Mucosa of descending colon (tissue), 3 donors: ENCODE measurements at regions not wholly inside any gene's neighbourhood (a gene's known extent, or its start where the extent isn't known, plus 50 kb on each side); places are given as distances from the start of the nearest gene placed in this dataset.

Source experiments
- ATAC-seq: fragments of 200-7000 bp; cut with Tn5 transposase; one replicate; pipeline ENCODE4 v1.9.1; 2020; ENCODE audit warnings: mild to moderate bottlenecking, moderate library complexity
- DNase-seq, 3 donors: peaks; one replicate each; pipeline ENCODE4 v3.0.0-alpha.2; 2020
- H3K36me3 ChIP-seq: fragments of 200-600 bp; one replicate; pipeline ENCODE4 v1.8.0; 2021; ENCODE audit warnings: low read depth, mild to moderate bottlenecking
- H3K4me1 ChIP-seq: fragments of 200-600 bp; one replicate; pipeline ENCODE4 v1.8.0; 2021; ENCODE audit warnings: low read depth, mild to moderate bottlenecking
- H3K4me3 ChIP-seq: fragments of 200-600 bp; one replicate; pipeline ENCODE4 v1.8.0; 2021; ENCODE audit warnings: mild to moderate bottlenecking
- H3K9me3 ChIP-seq: fragments of 200-600 bp; one replicate; pipeline ENCODE4 v1.8.0; 2021; ENCODE audit warnings: mild to moderate bottlenecking
- intact Hi-C, 2 donors: fragments of 100-400 bp; cut with DNase I in 1 of 2; cut with micrococcal nuclease in 1 of 2; formaldehyde crosslinking; loops; one replicate each; pipeline versions ENCODE4 v1.11.0 to v1.11.1; 2022; cut with DNase I, micrococcal nuclease
- TF ChIP-seq, protein P1 (sequence below): fragments of 200-600 bp; IDR thresholded peaks from one replicate; pipeline ENCODE4 v1.8.0; 2022; ENCODE audit warnings: antibody characterized with exemption, mild to moderate bottlenecking
- donor health status: DM: no; HTN: no; CAD: no; lungs with moderate emphysema.
- donor health status: DM: no; HTN: no; CAD: no.
- donor health status: DM: no; HTN: yes; CAD: no.

DNA sequence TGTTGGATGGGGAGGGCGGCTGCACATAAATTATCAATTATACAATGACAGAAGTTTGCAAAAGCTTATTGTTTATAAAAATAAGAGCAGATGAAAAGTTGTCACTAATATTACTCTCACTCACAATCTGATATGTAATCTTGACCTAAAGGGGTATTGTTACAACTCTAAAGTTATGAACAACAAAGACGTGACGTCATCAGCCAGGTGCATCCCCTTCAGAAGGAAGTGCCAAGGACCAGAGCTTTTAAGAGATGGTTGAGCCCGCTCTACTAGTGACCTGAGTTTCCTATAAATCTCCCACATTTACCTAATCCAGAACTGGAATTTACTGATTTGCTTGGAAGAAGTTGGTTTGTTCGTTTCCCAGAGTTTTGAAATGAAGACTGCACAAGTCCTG is 247.7 kb upstream of the MGMT start:
- Histone ChIP-seq H3K4me1 (no peaks in the 10 kb centered on the region), H3K36me3 (no peaks in the 10 kb centered on the region), H3K4me3 (no peak overlapping the region), H3K9me3 (no peaks in the 10 kb centered on the region)
- no peak for ATAC-seq
- TF ChIP-seq, protein P1, sequence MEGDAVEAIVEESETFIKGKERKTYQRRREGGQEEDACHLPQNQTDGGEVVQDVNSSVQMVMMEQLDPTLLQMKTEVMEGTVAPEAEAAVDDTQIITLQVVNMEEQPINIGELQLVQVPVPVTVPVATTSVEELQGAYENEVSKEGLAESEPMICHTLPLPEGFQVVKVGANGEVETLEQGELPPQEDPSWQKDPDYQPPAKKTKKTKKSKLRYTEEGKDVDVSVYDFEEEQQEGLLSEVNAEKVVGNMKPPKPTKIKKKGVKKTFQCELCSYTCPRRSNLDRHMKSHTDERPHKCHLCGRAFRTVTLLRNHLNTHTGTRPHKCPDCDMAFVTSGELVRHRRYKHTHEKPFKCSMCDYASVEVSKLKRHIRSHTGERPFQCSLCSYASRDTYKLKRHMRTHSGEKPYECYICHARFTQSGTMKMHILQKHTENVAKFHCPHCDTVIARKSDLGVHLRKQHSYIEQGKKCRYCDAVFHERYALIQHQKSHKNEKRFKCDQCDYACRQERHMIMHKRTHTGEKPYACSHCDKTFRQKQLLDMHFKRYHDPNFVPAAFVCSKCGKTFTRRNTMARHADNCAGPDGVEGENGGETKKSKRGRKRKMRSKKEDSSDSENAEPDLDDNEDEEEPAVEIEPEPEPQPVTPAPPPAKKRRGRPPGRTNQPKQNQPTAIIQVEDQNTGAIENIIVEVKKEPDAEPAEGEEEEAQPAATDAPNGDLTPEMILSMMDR: no peak
- intact Hi-C loops: no loop called here
- no peak for DNase-seq

DNA sequence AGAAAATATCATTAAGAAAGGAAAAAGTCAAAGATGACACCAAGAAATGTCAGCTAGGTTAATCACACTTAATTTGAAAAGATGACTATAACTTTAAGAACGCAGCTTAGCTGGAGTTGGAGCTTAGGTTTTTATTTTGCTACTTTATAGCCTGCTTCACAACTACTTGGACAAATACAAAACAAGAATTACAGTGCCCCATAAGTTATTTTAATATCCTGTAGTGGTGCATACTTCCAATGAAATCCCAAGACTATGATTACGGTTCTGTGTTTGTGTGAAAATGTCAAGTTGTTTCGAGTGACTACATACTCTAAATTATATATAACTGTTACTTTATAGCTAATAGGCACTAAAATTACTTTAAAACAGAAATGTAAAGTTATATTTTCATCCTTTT is 244.6 kb upstream of the MGMT start:
- Histone ChIP-seq H3K36me3 (no peaks in the 10 kb centered on the region), H3K4me1 (no peaks in the 10 kb centered on the region), H3K4me3 (no peak overlapping the region), H3K9me3 (no peaks in the 10 kb centered on the region)
- ATAC-seq (no peak), DNase-seq (no peak)
- TF ChIP-seq, protein P1: no peak
- intact Hi-C loops: no loop called here

DNA sequence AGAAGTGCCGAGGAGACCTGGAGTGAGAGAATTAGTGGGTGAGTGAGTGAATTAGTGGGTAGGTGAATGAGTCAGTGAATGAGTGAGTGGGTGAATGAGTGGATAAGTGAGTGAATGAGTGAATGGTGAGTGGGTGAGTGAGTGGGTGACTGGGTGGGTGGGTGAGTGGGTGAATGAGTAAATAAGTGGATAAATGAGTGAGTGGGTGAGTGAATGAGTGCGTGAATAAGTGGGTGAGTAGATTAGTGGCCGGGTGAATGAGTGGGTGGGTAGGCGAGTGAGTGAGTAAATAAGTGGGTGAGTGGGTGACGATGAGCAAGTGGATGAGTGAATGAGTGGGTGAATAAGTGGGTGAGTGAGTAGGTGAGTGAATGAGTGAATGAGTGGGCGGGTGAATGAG is 243.7 kb upstream of the MGMT start:
- Histone ChIP-seq H3K4me1 (no peaks in the 10 kb centered on the region), H3K36me3 (no peaks in the 10 kb centered on the region), H3K9me3 (no peaks in the 10 kb centered on the region), H3K4me3 (no peak overlapping the region)
- intact Hi-C loops: no loop called here
- DNase-seq: no peak
- TF ChIP-seq, protein P1: no peak
- ATAC-seq: no peak

DNA sequence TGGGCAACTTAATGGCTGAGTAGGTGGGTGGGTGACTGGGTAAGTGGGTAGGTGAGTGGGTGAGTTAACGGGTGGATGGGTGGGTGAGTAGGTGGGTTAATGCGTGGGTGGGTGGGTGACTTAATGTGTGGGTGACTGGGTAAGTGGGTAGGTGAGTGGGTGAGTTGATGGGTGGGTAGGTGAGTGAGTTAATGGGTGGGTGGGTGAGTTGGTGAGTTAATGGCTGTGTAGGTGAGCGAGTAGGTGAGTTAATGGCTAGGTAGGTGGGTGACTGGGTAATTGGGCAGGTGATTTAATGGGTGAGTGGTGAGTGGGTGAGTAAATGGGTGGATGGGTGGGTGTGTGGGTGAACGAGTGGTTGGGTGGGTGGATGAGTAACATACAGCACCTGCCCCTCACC is 243.0 kb upstream of the MGMT start:
- intact Hi-C loops: no loop called here
- no peaks in the 10 kb centered on the region for H3K36me3 ChIP-seq
- no peak for DNase-seq
- H3K4me3 ChIP-seq: no peak overlapping the region
- TF ChIP-seq, protein P1: no peak
- no peak for ATAC-seq
- H3K9me3 ChIP-seq: no peaks in the 10 kb centered on the region
- H3K4me1 ChIP-seq: no peaks in the 10 kb centered on the region

DNA sequence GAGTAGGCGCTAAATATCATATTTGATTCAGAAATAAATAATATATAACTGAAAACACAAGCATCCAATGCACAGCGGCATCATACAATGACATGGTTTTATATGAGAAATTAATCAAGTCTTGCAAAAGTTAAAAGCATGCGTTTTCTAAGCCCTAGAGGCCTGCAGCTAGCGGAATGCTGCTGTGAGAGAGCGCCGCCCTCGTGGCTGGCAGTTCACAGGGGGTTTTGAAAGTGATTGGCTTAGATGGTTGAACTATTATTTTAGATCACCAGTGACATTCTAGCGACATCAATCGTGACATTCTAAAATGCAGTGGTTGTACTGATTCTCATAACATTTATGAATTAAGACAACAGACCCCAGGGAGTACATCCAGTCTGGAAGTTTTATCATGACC is 235.2 kb upstream of the MGMT start:
- TF ChIP-seq, protein P1: no peak
- ATAC-seq (no peak), DNase-seq (no peak)
- no peaks in the 10 kb centered on the region for H3K36me3 ChIP-seq
- no peaks in the 10 kb centered on the region for H3K9me3 ChIP-seq
- H3K4me1 ChIP-seq: no peaks in the 10 kb centered on the region
- H3K4me3 ChIP-seq: no peak overlapping the region
- intact Hi-C loops: no loop called here
